RWPE1 (cell line): ENCODE measurements at regions not wholly inside any gene's neighbourhood (a gene's known extent, or its start where the extent isn't known, plus 50 kb on each side); places are given as distances from the start of the nearest gene placed in this dataset.

Experiments
- CTCF ChIA-PET: fragments of 350-600 bp; sonication (Branson Sonifier 250); formaldehyde crosslinking; extraction: SDS; loops from one replicate; lab custom pipeline; 2021; lab: Yijun Ruan, JAX
- POLR2A ChIA-PET: fragments of 400-600 bp; formaldehyde crosslinking; extraction: SDS; loops from one replicate; lab custom pipeline; 2020; ENCODE audit warnings: antibody characterized with exemption; ENCODE audit not compliant: low non-redundant PET; lab: Yijun Ruan, JAX
- DNase-seq: peaks from one replicate; pipeline ENCODE4 v3.0.0; 2012; ENCODE audit warnings: low spot score
- H3K27ac ChIP-seq: fragments of 450-650 bp; 2 replicates; pipeline ENCODE4 v1.5.1; 2017
- CTCF ChIP-seq: fragments of 450-650 bp; conservative IDR thresholded peaks from 2 replicates; pipeline ENCODE4 v1.5.1; 2017; ENCODE audit warnings: low read depth, mild to moderate bottlenecking

- ChIA-PET CTCF (no interaction called here), POLR2A (no interaction called here)
- no peak for TF ChIP-seq CTCF
- H3K27ac ChIP-seq: no peak overlapping the region
- DNase-seq: no peak
Observed at GRCh38 chr3:130288670-130289069, 56.8 kb upstream of the COL6A5 start.

- H3K27ac ChIP-seq: no peak overlapping the region
- ChIA-PET POLR2A (no interaction called here), CTCF (no interaction called here)
- DNase-seq: no peak
- TF ChIP-seq CTCF: no peak
Observed at GRCh38 chr3:130291148-130291547, 54.3 kb upstream of the COL6A5 start.

GRCh38 chr3:130293247-130293646, 52.2 kb upstream of the COL6A5 start:
- CTCF ChIA-PET: no interaction called here
- POLR2A ChIA-PET: no interaction called here
- no peak for DNase-seq
- no peak overlapping the region for H3K27ac ChIP-seq
- no peak for TF ChIP-seq CTCF
